GM18907 (cell line): ENCODE measurements at regions not wholly inside any gene's neighbourhood (a gene's known extent, or its start where the extent isn't known, plus 50 kb on each side); places are given as distances from the start of the nearest gene placed in this dataset.

Source experiments
- ATAC-seq: cut with Tn5 transposase; IDR thresholded peaks from one replicate; pipeline ENCODE4 v1.9.1; 2021; ENCODE audit warnings: mild to moderate bottlenecking, moderate library complexity; ENCODE audit not compliant: unreplicated experiment

GRCh38 chr16:62586128-62586862, 550.1 kb upstream of the CDH8 start:
- no peak for ATAC-seq

DNA sequence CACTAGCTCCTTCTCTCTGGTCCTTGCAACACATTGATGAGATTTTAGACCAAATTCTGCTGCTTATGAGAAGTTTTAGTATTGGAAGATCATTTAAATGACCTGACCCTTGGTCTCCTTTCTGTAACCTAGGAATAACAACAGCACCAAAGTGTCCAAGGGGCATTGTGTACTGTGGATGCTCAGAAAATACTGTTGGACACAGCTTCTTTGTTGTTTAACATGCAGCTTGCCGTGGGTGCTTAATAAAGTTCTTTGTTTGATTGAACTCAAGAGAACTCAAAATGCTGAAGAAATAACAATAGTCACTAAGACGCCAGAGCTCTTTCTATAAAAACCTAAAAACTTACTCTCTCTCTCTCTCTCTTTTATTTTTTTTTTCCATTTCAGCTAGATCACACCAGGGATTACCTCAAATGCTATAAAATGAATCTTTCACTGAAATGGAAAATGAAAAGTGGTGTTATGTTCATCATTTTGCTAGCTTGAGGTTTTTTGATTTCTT, 548.9 kb upstream of the CDH8 start:
- ATAC-seq, result no peak

DNA sequence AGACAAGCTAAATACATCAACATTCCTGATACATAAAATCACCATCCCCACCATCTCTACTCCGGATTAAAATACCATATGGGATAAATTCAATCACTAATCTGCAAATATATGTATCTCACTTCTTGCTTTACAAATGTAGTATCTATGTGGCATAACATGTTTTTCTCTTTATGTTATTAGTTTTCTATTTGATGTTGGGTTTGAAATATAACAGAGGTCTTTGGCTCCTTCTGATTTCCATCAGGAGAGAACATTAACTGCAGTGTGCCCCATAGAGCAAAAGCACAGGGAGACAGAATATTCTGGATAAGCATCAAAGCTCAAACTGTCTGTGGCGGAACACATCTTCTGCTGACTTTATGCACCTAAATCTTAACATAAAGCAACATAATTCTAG, 547.2 kb upstream of the CDH8 start:
- ATAC-seq, result no peak

GRCh38 chr16:62573466-62573865, 537.2 kb upstream of the CDH8 start:
- no peak for ATAC-seq

GRCh38 chr16:62568926-62569325, 532.7 kb upstream of the CDH8 start:
- no peak for ATAC-seq

- no peak for ATAC-seq
Measured at GRCh38 chr16:62565706-62566105, 529.5 kb upstream of the CDH8 start.

- ATAC-seq, result no peak
Measured at GRCh38 chr16:62564291-62564690, 528.1 kb upstream of the CDH8 start.

GRCh38 chr16:62562121-62562520, 525.9 kb upstream of the CDH8 start:
- ATAC-seq, result no peak

GRCh38 chr16:62549875-62550274, 513.6 kb upstream of the CDH8 start:
- no peak for ATAC-seq

- ATAC-seq, result no peak
Measured at GRCh38 chr16:62548095-62548494, 511.9 kb upstream of the CDH8 start.

DNA sequence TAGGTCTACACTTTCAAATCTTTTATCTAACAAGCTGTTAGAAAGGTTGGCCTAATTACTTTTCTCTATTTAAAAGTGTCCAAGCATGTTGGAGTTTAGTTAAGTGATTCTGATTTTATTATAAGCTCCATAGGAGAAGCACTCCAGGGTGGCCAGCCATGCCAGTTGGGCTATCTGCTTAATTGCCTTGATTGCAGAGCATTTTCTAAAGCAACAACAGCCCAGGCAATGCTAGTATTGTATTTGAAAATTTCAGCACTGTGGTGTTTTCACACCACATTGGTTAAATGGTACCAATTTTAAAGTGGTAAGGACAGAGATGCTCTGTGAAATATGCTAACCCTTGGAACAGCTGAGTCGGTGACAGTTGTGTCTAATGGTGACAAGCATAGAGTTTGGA, 510.5 kb upstream of the CDH8 start:
- no peak for ATAC-seq

DNA sequence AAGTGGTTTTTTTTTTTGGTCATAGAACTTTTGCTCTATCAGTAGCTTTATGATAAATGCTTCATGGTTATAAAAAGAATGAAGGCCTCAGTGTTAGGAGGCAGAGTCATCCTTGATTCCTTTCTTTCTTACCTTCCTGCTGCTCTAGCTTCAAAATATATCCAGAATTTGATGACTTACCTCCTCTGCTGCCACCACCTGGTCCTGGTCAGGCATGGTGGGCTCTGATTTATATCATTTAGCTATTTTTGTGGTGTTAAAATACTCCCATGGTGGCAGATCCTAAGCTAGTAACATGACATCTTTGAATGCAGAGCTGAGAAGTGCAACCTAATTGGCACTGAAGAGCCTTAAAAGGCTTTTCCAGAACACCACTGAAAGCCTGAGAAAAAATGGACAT, 508.8 kb upstream of the CDH8 start:
- ATAC-seq, result no peak

- no peak for ATAC-seq
Measured at GRCh38 chr16:62543516-62543915, 507.3 kb upstream of the CDH8 start.

DNA sequence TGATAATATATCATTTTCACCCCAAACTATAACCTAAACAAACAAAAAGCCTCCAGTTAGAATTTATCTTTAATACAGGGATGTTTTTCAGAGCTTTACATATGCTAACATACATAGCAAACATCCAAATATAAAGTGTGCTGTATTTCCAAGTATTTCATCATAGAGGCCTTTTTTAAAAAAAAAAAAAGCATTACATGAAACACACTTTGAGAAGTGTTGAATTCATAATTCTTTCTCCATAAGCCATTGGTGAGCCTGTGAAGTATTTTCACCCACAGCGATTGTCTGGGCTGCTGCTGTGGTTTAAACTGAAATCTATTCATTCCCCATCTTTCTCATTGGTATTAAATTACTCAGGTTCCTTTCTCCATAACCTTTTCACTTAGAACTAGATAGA, 503.4 kb upstream of the CDH8 start:
- no peak for ATAC-seq

GRCh38 chr16:62530426-62530825, 494.2 kb upstream of the CDH8 start:
- no peak for ATAC-seq

- no peak for ATAC-seq
Measured at GRCh38 chr16:62516001-62516400, 479.8 kb upstream of the CDH8 start.

- no peak for ATAC-seq
Measured at GRCh38 chr16:62503073-62503472, 466.8 kb upstream of the CDH8 start.

GRCh38 chr16:62478903-62479458, 442.7 kb upstream of the CDH8 start:
- no peak for ATAC-seq

DNA sequence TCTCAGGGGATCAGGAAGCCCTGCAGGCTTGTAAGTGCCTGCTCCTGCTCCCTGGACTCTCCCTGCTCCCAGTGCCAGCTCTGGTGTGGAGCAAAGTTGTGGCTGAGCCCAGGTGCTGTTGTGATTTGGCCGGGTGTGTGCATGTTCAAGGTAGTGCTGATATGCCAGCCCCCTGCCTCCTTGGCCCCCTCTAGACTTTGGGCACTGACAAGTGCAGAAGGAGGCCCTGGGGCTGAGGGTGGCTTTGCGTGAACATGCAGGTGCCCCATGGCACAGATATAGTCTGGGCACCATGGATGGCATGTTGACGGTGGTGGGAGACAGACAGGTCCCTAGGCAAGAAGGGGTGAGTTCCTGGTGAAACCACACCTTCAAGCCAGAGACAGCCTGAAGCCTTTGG, 441.6 kb upstream of the CDH8 start:
- ATAC-seq, result no peak

DNA sequence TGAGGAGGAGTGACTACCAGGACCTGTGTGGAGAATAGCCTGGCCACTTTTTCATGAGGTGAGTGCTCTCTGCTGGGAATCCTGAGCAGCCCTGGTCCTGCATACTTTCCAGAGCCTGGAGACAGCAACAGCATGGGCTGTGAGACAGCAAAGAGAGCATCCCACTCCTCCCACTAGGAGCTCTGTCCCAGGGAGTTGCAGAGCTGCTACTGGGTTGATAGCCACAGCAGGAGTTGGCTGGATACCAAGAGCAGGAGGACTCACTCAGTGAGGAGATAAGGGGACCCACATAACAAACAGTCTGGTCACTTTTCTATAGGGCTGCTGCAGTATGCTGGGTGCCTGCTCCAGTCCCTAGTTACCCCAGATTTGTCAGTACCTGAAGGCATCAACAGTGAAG, 439.3 kb upstream of the CDH8 start:
- ATAC-seq, result no peak

- ATAC-seq, result no peak
Measured at GRCh38 chr16:62462971-62463370, 426.7 kb upstream of the CDH8 start.

- no peak for ATAC-seq
Measured at GRCh38 chr16:62450291-62450690, 414.1 kb upstream of the CDH8 start.

DNA sequence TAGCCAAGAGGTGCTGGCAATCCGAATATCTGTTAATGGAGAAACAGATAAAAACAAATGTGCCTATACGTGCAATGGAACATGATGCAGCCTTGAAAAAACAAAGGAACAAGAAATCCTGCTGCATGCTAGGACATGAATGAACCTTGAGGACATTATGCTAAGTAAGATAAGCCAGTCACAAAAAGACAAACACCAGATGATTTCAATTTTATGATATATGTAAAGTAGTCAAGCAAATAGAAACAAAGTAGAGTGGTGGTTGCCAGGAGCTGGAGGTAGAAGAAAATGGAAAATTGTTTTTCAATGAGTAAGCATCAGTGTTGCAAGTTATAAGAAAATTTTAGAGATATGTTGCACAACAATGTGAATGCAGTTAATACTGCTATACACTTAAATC, 409.7 kb upstream of the CDH8 start:
- no peak for ATAC-seq
